PC-9 (cell line): ENCODE measurements at regions not wholly inside any gene's neighbourhood (a gene's known extent, or its start where the extent isn't known, plus 50 kb on each side); places are given as distances from the start of the nearest gene placed in this dataset.

Experiments
- BruUV-seq: library from RNA; stranded (reverse); fragments of 400-500 nt; replicated peaks from 2 replicates; lab custom pipeline; 2021; lab: Mats Ljungman, UMichigan
- CTCF ChIA-PET: fragments of 300-600 bp; sonication (Branson Sonifier 250); formaldehyde crosslinking; loops from one replicate; lab custom pipeline; 2022; ENCODE audit warnings: antibody characterized with exemption; lab: Charles Lee
- POLR2A ChIA-PET: fragments of 300-600 bp; sonication (Branson Sonifier 250); formaldehyde crosslinking; loops from one replicate; lab custom pipeline; 2022; ENCODE audit warnings: antibody characterized with exemption; ENCODE audit not compliant: unreplicated experiment; lab: Charles Lee
- DNase-seq, 2 experiments: peaks; one replicate each; pipeline versions ENCODE4 v3.0.0 to v3.0.0-alpha.2; 2015 to 2022; ENCODE audit warnings: mixed read lengths in 1 of 2
- H2AFZ ChIP-seq: fragments of 200-600 bp; sonication (generic); 2 replicates; pipeline ENCODE4 v1.8.1; 2017; ENCODE audit warnings: antibody characterized with exemption
- H3F3A ChIP-seq: fragments of 200-600 bp; sonication (generic); 2 replicates; pipeline ENCODE4 v1.8.1; 2017; ENCODE audit warnings: antibody characterized with exemption, mild to moderate bottlenecking, low read depth; ENCODE audit not compliant: insufficient read depth
- H3K27ac ChIP-seq: fragments of 200-600 bp; sonication (generic); 2 replicates; pipeline ENCODE4 v1.6.1; 2016; ENCODE audit warnings: mixed run types
- H3K27me3 ChIP-seq: fragments of 200-600 bp; sonication (generic); 2 replicates; pipeline ENCODE4 v1.6.1; 2016; ENCODE audit warnings: low read depth, mixed run types; ENCODE audit not compliant: insufficient read depth
- H3K36me3 ChIP-seq: fragments of 200-600 bp; sonication (generic); 2 replicates; pipeline ENCODE4 v1.6.1; 2016; ENCODE audit warnings: low read depth, mixed run types
- H3K4me1 ChIP-seq: fragments of 200-600 bp; sonication (generic); replicated peaks from 2 replicates; pipeline ENCODE4 v1.6.1; 2016; ENCODE audit warnings: mixed run types; ENCODE audit not compliant: insufficient read depth
- H3K4me2 ChIP-seq: fragments of 200-600 bp; sonication (generic); 2 replicates; pipeline ENCODE4 v1.6.1; 2017; ENCODE audit warnings: mixed run types
- H3K4me3 ChIP-seq: fragments of 200-600 bp; sonication (generic); 2 replicates; pipeline ENCODE4 v1.6.1; 2016; ENCODE audit warnings: mixed run types
- H3K79me2 ChIP-seq: fragments of 200-600 bp; sonication (generic); 2 replicates; pipeline ENCODE4 v1.6.1; 2017; ENCODE audit warnings: low read depth, mixed run types
- H3K9me2 ChIP-seq: fragments of 200-600 bp; sonication (generic); 2 replicates; pipeline ENCODE4 v1.8.1; 2017; ENCODE audit warnings: mild to moderate bottlenecking; ENCODE audit not compliant: insufficient read depth
- H3K9me3 ChIP-seq: fragments of 200-600 bp; sonication (generic); 2 replicates; pipeline ENCODE4 v1.8.1; 2016; ENCODE audit warnings: low read depth; ENCODE audit not compliant: insufficient read depth
- H4K20me1 ChIP-seq: fragments of 200-600 bp; sonication (generic); 2 replicates; pipeline ENCODE4 v1.8.1; 2017; ENCODE audit not compliant: insufficient read depth
- EZH2 ChIP-seq: fragments of 200-600 bp; sonication (generic); IDR thresholded peaks from 2 replicates; pipeline ENCODE4 v1.8.0; 2017; ENCODE audit warnings: antibody characterized with exemption, low read depth
- intact Hi-C: fragments of 100-400 bp; cut with micrococcal nuclease; formaldehyde crosslinking; loops from one replicate; pipeline ENCODE4 v1.10.0; 2022; ENCODE audit not compliant: unreplicated experiment
- TF ChIP-seq, protein P1 (sequence below): fragments of 200-600 bp; sonication (generic); conservative IDR thresholded peaks from 2 replicates; pipeline ENCODE4 v1.6.1; 2017; ENCODE audit warnings: mixed run types, antibody characterized with exemption, mild to moderate bottlenecking, moderate library complexity

- Histone ChIP-seq H3K36me3 (no peaks in the 10 kb centered on the region), H3K27me3 (no peaks in the 10 kb centered on the region), H3K9me2 (no peaks in the 10 kb centered on the region), H3K79me2 (no peaks in the 10 kb centered on the region), H3K4me2 (no peak overlapping the region), H2AFZ (no peak overlapping the region), H3K27ac (no peak overlapping the region), H3F3A (no peaks in the 10 kb centered on the region), H3K4me3 (no peak overlapping the region), H3K4me1 (no peaks in the 10 kb centered on the region), H4K20me1 (no peaks in the 10 kb centered on the region; the same call in 1 of the 2 replicates), H3K9me3 (no peaks in the 10 kb centered on the region)
- intact Hi-C loops: no loop called here
- ChIA-PET CTCF (no interaction called here), POLR2A (no interaction called here)
- no peak for DNase-seq
- no TSS peak for BruUV-seq
- no peak for TF ChIP-seq EZH2
- TF ChIP-seq, protein P1, sequence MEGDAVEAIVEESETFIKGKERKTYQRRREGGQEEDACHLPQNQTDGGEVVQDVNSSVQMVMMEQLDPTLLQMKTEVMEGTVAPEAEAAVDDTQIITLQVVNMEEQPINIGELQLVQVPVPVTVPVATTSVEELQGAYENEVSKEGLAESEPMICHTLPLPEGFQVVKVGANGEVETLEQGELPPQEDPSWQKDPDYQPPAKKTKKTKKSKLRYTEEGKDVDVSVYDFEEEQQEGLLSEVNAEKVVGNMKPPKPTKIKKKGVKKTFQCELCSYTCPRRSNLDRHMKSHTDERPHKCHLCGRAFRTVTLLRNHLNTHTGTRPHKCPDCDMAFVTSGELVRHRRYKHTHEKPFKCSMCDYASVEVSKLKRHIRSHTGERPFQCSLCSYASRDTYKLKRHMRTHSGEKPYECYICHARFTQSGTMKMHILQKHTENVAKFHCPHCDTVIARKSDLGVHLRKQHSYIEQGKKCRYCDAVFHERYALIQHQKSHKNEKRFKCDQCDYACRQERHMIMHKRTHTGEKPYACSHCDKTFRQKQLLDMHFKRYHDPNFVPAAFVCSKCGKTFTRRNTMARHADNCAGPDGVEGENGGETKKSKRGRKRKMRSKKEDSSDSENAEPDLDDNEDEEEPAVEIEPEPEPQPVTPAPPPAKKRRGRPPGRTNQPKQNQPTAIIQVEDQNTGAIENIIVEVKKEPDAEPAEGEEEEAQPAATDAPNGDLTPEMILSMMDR: no peak
Measured at GRCh38 chr13:64165826-64166225, 2750.2 kb upstream of the PCDH20 start.

GRCh38 chr13:64164435-64164834, 2748.8 kb upstream of the PCDH20 start:
- Histone ChIP-seq H3K4me1 (no peaks in the 10 kb centered on the region), H3K79me2 (no peaks in the 10 kb centered on the region), H2AFZ (no peak overlapping the region), H3K4me2 (no peak overlapping the region), H3F3A (no peaks in the 10 kb centered on the region), H3K27me3 (no peaks in the 10 kb centered on the region), H3K36me3 (no peaks in the 10 kb centered on the region), H3K9me2 (no peaks in the 10 kb centered on the region), H4K20me1 (no peaks in the 10 kb centered on the region; the same call in 1 of the 2 replicates), H3K9me3 (no peaks in the 10 kb centered on the region), H3K27ac (no peak overlapping the region), H3K4me3 (no peak overlapping the region)
- TF ChIP-seq, protein P1: no peak
- no peak for TF ChIP-seq EZH2
- ChIA-PET CTCF (no interaction called here), POLR2A (no interaction called here)
- DNase-seq: no peak
- BruUV-seq: no TSS peak
- intact Hi-C loops: no loop called here

- Histone ChIP-seq H3K27ac (no peak overlapping the region), H3K4me3 (no peak overlapping the region), H3K4me1 (no peaks in the 10 kb centered on the region), H3K4me2 (no peak overlapping the region), H4K20me1 (no peaks in the 10 kb centered on the region; the same call in 1 of the 2 replicates), H3K9me3 (no peaks in the 10 kb centered on the region), H3F3A (no peaks in the 10 kb centered on the region), H3K36me3 (no peaks in the 10 kb centered on the region), H2AFZ (no peak overlapping the region), H3K27me3 (no peaks in the 10 kb centered on the region), H3K9me2 (no peaks in the 10 kb centered on the region), H3K79me2 (no peaks in the 10 kb centered on the region)
- no peak for DNase-seq
- no TSS peak for BruUV-seq
- POLR2A ChIA-PET: no interaction called here
- TF ChIP-seq, protein P1: no peak
- no peak for TF ChIP-seq EZH2
- intact Hi-C loops: no loop called here
- CTCF ChIA-PET: no interaction called here
Measured at GRCh38 chr13:64160479-64160878, 2744.8 kb upstream of the PCDH20 start.
